NCI-H82 (cell line): ENCODE measurements at regions not wholly inside any gene's neighbourhood (a gene's known extent, or its start where the extent isn't known, plus 50 kb on each side); places are given as distances from the start of the nearest gene placed in this dataset.

Experiments
- DNase-seq: peaks from one replicate; lab custom pipeline; 2025; lab: John Stamatoyannopoulos, UW

- DNase-seq = no peak
Observed at GRCh38 chr13:107475753-107476453, 739.4 kb downstream of the LIG4 start.

- DNase-seq = no peak
Observed at GRCh38 chr13:107473253-107473652, 742.1 kb downstream of the LIG4 start.

- no peak for DNase-seq
Observed at GRCh38 chr13:107466326-107467099, 748.8 kb downstream of the LIG4 start.

GRCh38 chr13:107462501-107462900, 752.8 kb downstream of the LIG4 start:
- no peak for DNase-seq

- DNase-seq = no peak
Observed at GRCh38 chr13:107461751-107462150, 753.6 kb downstream of the LIG4 start.

GRCh38 chr13:107459430-107459829, 755.9 kb downstream of the LIG4 start:
- no peak for DNase-seq

- no peak for DNase-seq
Observed at GRCh38 chr13:107458269-107458668, 757.1 kb downstream of the LIG4 start.

- DNase-seq = no peak
Observed at GRCh38 chr13:107457686-107458085, 757.6 kb downstream of the LIG4 start.

- DNase-seq = no peak
Observed at GRCh38 chr13:107456431-107456830, 758.9 kb downstream of the LIG4 start.

- no peak for DNase-seq
Observed at GRCh38 chr13:107452833-107453232, 762.5 kb downstream of the LIG4 start.

- no peak for DNase-seq
Observed at GRCh38 chr13:107450931-107451330, 764.4 kb downstream of the LIG4 start.

- no peak for DNase-seq
Observed at GRCh38 chr13:107450431-107450830, 764.9 kb downstream of the LIG4 start.

- DNase-seq = no peak
Observed at GRCh38 chr13:107447591-107447990, 767.7 kb downstream of the LIG4 start.

GRCh38 chr13:107441279-107441678, 774.1 kb downstream of the LIG4 start:
- DNase-seq = no peak

GRCh38 chr13:107438251-107438650, 777.1 kb downstream of the LIG4 start:
- DNase-seq = no peak

GRCh38 chr13:107434347-107434746, 781.0 kb downstream of the LIG4 start:
- DNase-seq = no peak

- no peak for DNase-seq
Observed at GRCh38 chr13:107427536-107427935, 787.8 kb downstream of the LIG4 start.

GRCh38 chr13:107422421-107422820, 792.9 kb downstream of the LIG4 start:
- no peak for DNase-seq

- DNase-seq = no peak
Observed at GRCh38 chr13:107421951-107422350, 793.4 kb downstream of the LIG4 start.

- no peak for DNase-seq
Observed at GRCh38 chr13:107421028-107421427, 794.3 kb downstream of the LIG4 start.

GRCh38 chr13:107413005-107413404, 802.3 kb downstream of the LIG4 start:
- no peak for DNase-seq

- no peak for DNase-seq
Observed at GRCh38 chr13:107407074-107407473, 808.3 kb downstream of the LIG4 start.

GRCh38 chr13:107395927-107396662, 819.2 kb downstream of the LIG4 start:
- no peak for DNase-seq
